ENCODE measurements at regions not wholly inside any gene's neighbourhood (a gene's known extent, or its start where the extent isn't known, plus 50 kb on each side); places are given as distances from the start of the nearest gene placed in this dataset.

DNA sequence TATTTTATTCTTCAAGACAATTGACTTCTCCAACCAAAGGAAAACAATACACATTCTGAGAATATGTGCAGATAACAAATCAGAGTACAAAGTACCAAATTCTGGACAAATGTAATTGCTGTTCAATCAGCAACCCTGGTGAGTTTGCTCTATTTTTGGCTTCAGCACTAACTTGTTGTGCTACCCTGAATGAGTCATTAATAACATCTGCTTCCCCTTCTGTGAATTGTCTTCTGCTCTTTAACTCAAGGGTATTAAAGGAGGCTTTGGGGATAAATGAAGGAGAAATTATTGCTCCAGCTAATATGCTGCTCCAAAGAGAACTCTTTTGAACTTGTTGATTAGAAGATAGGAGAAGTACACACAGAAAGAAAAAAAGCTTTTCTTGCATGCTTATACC is 459.3 kb downstream of the HTR7 start:
- TF ChIP-seq CTCF (IDR thresholded peaks at IDR 0.05) (no peak), SIN3A (IDR thresholded peaks at IDR 0.05; ENCODE audit: borderline replicate concordance, insufficient read depth, low read depth, low read length) (no peak), POLR2AphosphoS5 (IDR thresholded peaks at IDR 0.05; ENCODE audit: low read depth, low read length) (no peak), TCF7L2 (IDR thresholded peaks at IDR 0.05; ENCODE audit: low read depth, low read length) (no peak)
- TF ChIP-seq, protein P1, sequence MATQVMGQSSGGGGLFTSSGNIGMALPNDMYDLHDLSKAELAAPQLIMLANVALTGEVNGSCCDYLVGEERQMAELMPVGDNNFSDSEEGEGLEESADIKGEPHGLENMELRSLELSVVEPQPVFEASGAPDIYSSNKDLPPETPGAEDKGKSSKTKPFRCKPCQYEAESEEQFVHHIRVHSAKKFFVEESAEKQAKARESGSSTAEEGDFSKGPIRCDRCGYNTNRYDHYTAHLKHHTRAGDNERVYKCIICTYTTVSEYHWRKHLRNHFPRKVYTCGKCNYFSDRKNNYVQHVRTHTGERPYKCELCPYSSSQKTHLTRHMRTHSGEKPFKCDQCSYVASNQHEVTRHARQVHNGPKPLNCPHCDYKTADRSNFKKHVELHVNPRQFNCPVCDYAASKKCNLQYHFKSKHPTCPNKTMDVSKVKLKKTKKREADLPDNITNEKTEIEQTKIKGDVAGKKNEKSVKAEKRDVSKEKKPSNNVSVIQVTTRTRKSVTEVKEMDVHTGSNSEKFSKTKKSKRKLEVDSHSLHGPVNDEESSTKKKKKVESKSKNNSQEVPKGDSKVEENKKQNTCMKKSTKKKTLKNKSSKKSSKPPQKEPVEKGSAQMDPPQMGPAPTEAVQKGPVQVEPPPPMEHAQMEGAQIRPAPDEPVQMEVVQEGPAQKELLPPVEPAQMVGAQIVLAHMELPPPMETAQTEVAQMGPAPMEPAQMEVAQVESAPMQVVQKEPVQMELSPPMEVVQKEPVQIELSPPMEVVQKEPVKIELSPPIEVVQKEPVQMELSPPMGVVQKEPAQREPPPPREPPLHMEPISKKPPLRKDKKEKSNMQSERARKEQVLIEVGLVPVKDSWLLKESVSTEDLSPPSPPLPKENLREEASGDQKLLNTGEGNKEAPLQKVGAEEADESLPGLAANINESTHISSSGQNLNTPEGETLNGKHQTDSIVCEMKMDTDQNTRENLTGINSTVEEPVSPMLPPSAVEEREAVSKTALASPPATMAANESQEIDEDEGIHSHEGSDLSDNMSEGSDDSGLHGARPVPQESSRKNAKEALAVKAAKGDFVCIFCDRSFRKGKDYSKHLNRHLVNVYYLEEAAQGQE (IDR thresholded peaks at IDR 0.05; ENCODE audit: insufficient read depth in 1 of 2, low read depth in 2 of 2, low read length in 1 of 2): no peak

All from Panc1 (cell line).